Liver (tissue), 8 donors: ENCODE measurements at regions not wholly inside any gene's neighbourhood (a gene's known extent, or its start where the extent isn't known, plus 50 kb on each side); places are given as distances from the start of the nearest gene placed in this dataset.

Experiments
- DNase-seq: peaks from one replicate; pipeline ENCODE4 v3.0.0-alpha.2; 2017; ENCODE audit warnings: low spot score
- H3K27ac ChIP-seq, 2 donors: one replicate each; pipeline ENCODE4 v1.7.0; 2013; ENCODE audit warnings: inconsistent platforms in 2 of 2, low read length in 2 of 2, control low read depth in 1 of 2, low read depth in 1 of 2, mild to moderate bottlenecking in 1 of 2
- H3K27me3 ChIP-seq, 4 donors: one replicate each; pipeline versions ENCODE4 v1.6.1 to v1.7.0; 2013; ENCODE audit warnings: low read length in 3 of 4, inconsistent platforms in 1 of 4, mild to moderate bottlenecking in 1 of 4, moderate library complexity in 1 of 4; ENCODE audit not compliant: control insufficient read depth in 4 of 4, insufficient read depth in 4 of 4
- H3K36me3 ChIP-seq, 4 donors: one replicate each; pipeline versions ENCODE4 v1.6.1 to v1.7.0; 2013; ENCODE audit warnings: low read length in 3 of 4, mild to moderate bottlenecking in 3 of 4, low read depth in 1 of 4, moderate library complexity in 1 of 4; ENCODE audit not compliant: control insufficient read depth in 4 of 4, insufficient read depth in 3 of 4
- H3K4me1 ChIP-seq, 4 donors: one replicate each; pipeline versions ENCODE4 v1.6.1 to v1.7.0; 2013; ENCODE audit warnings: low read length in 3 of 4, mild to moderate bottlenecking in 3 of 4, moderate library complexity in 1 of 4; ENCODE audit not compliant: control insufficient read depth in 4 of 4, insufficient read depth in 4 of 4
- H3K4me3 ChIP-seq, 3 donors: one replicate each; pipeline versions ENCODE4 v1.6.1 to v1.7.0; 2013; ENCODE audit warnings: low read length in 3 of 3, control low read depth in 1 of 3, low read depth in 1 of 3, mild to moderate bottlenecking in 1 of 3
- H3K9ac ChIP-seq, 2 donors: one replicate each; pipeline ENCODE4 v1.7.0; 2013; ENCODE audit warnings: low read length in 2 of 2, mild to moderate bottlenecking in 2 of 2, moderate library complexity in 2 of 2, control low read depth in 1 of 2, low read depth in 1 of 2
- H3K9me3 ChIP-seq, 4 donors: one replicate each; pipeline versions ENCODE4 v1.6.1 to v1.7.0; 2013; ENCODE audit warnings: low read length in 3 of 4; ENCODE audit not compliant: control insufficient read depth in 4 of 4
- CTCF ChIP-seq: fragments of 150-350 bp; IDR thresholded peaks from 2 replicates; pipeline ENCODE4 v1.5.1; 2017; ENCODE audit warnings: improper control_type of control experiment, low read depth, low read length; ENCODE audit not compliant: missing input control
- EGR1 ChIP-seq, 2 donors: IDR thresholded peaks; 2 replicates each; pipeline ENCODE4 v1.6.1; 2016 to 2018; ENCODE audit warnings: antibody characterized with exemption in 2 of 2, low read depth in 2 of 2
- FOXA1 ChIP-seq: IDR thresholded peaks from 2 replicates; pipeline ENCODE4 v1.6.1; 2016; ENCODE audit warnings: antibody characterized with exemption
- FOXA2 ChIP-seq: IDR thresholded peaks from 2 replicates; pipeline ENCODE4 v1.6.1; 2016; ENCODE audit warnings: antibody characterized with exemption
- GABPA ChIP-seq, 2 donors: IDR thresholded peaks in 1 of 2; conservative IDR thresholded peaks in 1 of 2; 2 replicates each; pipeline ENCODE4 v1.6.1; 2016; ENCODE audit warnings: antibody characterized with exemption in 2 of 2, mild to moderate bottlenecking in 1 of 2, moderate library complexity in 1 of 2
- HNF4A ChIP-seq, 2 donors: conservative IDR thresholded peaks; 2 replicates each; pipeline ENCODE4 v1.6.1; 2016; ENCODE audit warnings: antibody characterized with exemption in 2 of 2, mild to moderate bottlenecking in 2 of 2
- HNF4G ChIP-seq: IDR thresholded peaks from 2 replicates; pipeline ENCODE4 v1.6.1; 2016; ENCODE audit warnings: antibody characterized with exemption
- JUND ChIP-seq, 2 donors: IDR thresholded peaks; 2 replicates each; pipeline ENCODE4 v1.6.1; 2016; ENCODE audit warnings: antibody characterized with exemption in 2 of 2
- NR2F2 ChIP-seq: IDR thresholded peaks from 2 replicates; pipeline ENCODE4 v1.6.1; 2016; ENCODE audit warnings: antibody characterized with exemption
- RAD21 ChIP-seq, 2 donors: IDR thresholded peaks; 2 replicates each; pipeline ENCODE4 v1.6.1; 2016; ENCODE audit warnings: antibody characterized with exemption in 2 of 2, mild to moderate bottlenecking in 2 of 2
- REST ChIP-seq: IDR thresholded peaks from 2 replicates; pipeline ENCODE4 v1.6.1; 2016; ENCODE audit warnings: antibody characterized with exemption, mild to moderate bottlenecking
- RXRA ChIP-seq, 2 donors: IDR thresholded peaks; 2 replicates each; pipeline ENCODE4 v1.6.1; 2017 to 2018; ENCODE audit warnings: antibody characterized with exemption in 2 of 2, mild to moderate bottlenecking in 1 of 2
- SP1 ChIP-seq: IDR thresholded peaks from 2 replicates; pipeline ENCODE4 v1.6.1; 2018; ENCODE audit warnings: antibody characterized with exemption, mild to moderate bottlenecking
- TAF1 ChIP-seq: conservative IDR thresholded peaks from 2 replicates; pipeline ENCODE4 v1.6.1; 2016; ENCODE audit warnings: antibody characterized with exemption, mild to moderate bottlenecking
- YY1 ChIP-seq: IDR thresholded peaks from 2 replicates; pipeline ENCODE4 v1.6.1; 2016; ENCODE audit warnings: antibody characterized with exemption, mild to moderate bottlenecking
- ZBTB33 ChIP-seq: IDR thresholded peaks from 2 replicates; pipeline ENCODE4 v1.6.1; 2016; ENCODE audit warnings: antibody characterized with exemption
- WGBS: extraction: QIAGEN DNeasy Blood & Tissue Kit; methylation state at CpG from one replicate; pipeline ENCODE4 v1.1.7; 2013; 5-methylcytosine and 5-hydroxymethylcytosine counted together
- TF ChIP-seq, protein P1 (sequence below): IDR thresholded peaks from 2 replicates; pipeline ENCODE4 v1.6.1; 2016; ENCODE audit warnings: antibody characterized with exemption
- TF ChIP-seq, protein P2 (sequence below): IDR thresholded peaks from 2 replicates; pipeline ENCODE4 v1.6.1; 2016; ENCODE audit warnings: antibody characterized with exemption
- donor health status: healthy.
- donor health status: healthy.
- donor health status: healthy.
- donor health status: healthy.
- donor health status: healthy.

GRCh38 chr12:97714107-97714563 lies 251.5 kb downstream of the RMST start:
- Histone ChIP-seq H3K36me3 (no peaks in the 10 kb centered on the region), H3K4me3 (no peak overlapping the region), H3K9ac (no peak overlapping the region), H3K9me3 (no peaks in the 10 kb centered on the region), H3K27ac (no peak overlapping the region), H3K4me1 (peaks cover 0 to 10% (median 7%) of the 10 kb centered on the region in 4 donors), H3K27me3 (no peaks in the 10 kb centered on the region)
- no peak for TF ChIP-seq RAD21 (IDR thresholded peaks at IDR 0.05)
- TF ChIP-seq HNF4G: no peak
- TF ChIP-seq, protein P1, sequence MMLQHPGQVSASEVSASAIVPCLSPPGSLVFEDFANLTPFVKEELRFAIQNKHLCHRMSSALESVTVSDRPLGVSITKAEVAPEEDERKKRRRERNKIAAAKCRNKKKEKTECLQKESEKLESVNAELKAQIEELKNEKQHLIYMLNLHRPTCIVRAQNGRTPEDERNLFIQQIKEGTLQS: no peak
- TF ChIP-seq SP1: peak; percentile 63
- TF ChIP-seq TAF1: no peak
- peak; percentile 53 for TF ChIP-seq ZBTB33
- TF ChIP-seq, protein P2, sequence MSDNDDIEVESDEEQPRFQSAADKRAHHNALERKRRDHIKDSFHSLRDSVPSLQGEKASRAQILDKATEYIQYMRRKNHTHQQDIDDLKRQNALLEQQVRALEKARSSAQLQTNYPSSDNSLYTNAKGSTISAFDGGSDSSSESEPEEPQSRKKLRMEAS: peak; percentile 60
- TF ChIP-seq NR2F2: no peak
- TF ChIP-seq REST: no peak
- TF ChIP-seq FOXA1: no peak
- no peak for TF ChIP-seq GABPA (IDR thresholded peaks at IDR 0.05 in 1 of 2, conservative IDR thresholded peaks at IDR 0.05 in 1 of 2)
- peak in 1 of 2 donors; percentile 84 for TF ChIP-seq RXRA (IDR thresholded peaks at IDR 0.05)
- TF ChIP-seq HNF4A (conservative IDR thresholded peaks at IDR 0.05): peak in 1 of 2 donors; percentile 59
- no peak for TF ChIP-seq CTCF
- TF ChIP-seq YY1: peak; percentile 58
- peak in 1 of 2 donors; percentile 36 for TF ChIP-seq EGR1 (IDR thresholded peaks at IDR 0.05; ENCODE audit: low read depth in 2 of 2)
- TF ChIP-seq FOXA2: peak; percentile 78
- TF ChIP-seq JUND (IDR thresholded peaks at IDR 0.05): no peak
- 24% methylated on average over 4 of the region's 4 CpGs for WGBS
- DNase-seq: no peak
